Vagina (tissue), 2 donors: ENCODE measurements at regions not wholly inside any gene's neighbourhood (a gene's known extent, or its start where the extent isn't known, plus 50 kb on each side); places are given as distances from the start of the nearest gene placed in this dataset.

Experiments
- CTCF ChIP-seq, 3 experiments: fragments of 450-650 bp in 2 of 3; fragments of 200-600 bp in 1 of 3; sonication (generic) in 1 of 3; IDR thresholded peaks; one replicate each; pipeline ENCODE4 v1.5.1; 2017 to 2019; ENCODE audit warnings: antibody characterized with exemption in 3 of 3, mild to moderate bottlenecking in 2 of 3, moderate library complexity in 2 of 3
- POLR2A ChIP-seq, 2 donors: fragments of 450-650 bp; IDR thresholded peaks; one replicate each; pipeline ENCODE4 v1.6.1; 2017; ENCODE audit warnings: antibody characterized with exemption in 2 of 2, mild to moderate bottlenecking in 2 of 2, moderate library complexity in 2 of 2

- TF ChIP-seq POLR2A (IDR thresholded peaks at IDR 0.05), result no peak
- no peak for TF ChIP-seq CTCF (IDR thresholded peaks at IDR 0.05)
Observed at GRCh38 chr15:95979286-95979685, 351.2 kb upstream of the NR2F2 start.
